GM12878 (cell line): ENCODE measurements at regions not wholly inside any gene's neighbourhood (a gene's known extent, or its start where the extent isn't known, plus 50 kb on each side); places are given as distances from the start of the nearest gene placed in this dataset.
A peak's percentile ranks its signal among the peaks of the same experiment; 100 is the strongest.

Experiments
- BHLHE40 ChIP-seq, 2 experiments: fragments of 450-650 bp in 1 of 2; IDR thresholded peaks; 2 replicates each; pipeline ENCODE4 v1.6.1; 2011 to 2017; ENCODE audit warnings: low read depth in 2 of 2, borderline replicate concordance in 1 of 2, improper control_type of control experiment in 1 of 2, low read length in 1 of 2, mild to moderate bottlenecking in 1 of 2
- CBX3 ChIP-seq: fragments of 200-600 bp; sonication (generic); IDR thresholded peaks from 2 replicates; pipeline ENCODE4 v1.6.1; 2016; ENCODE audit warnings: low read depth, borderline replicate concordance
- CHD1 ChIP-seq: IDR thresholded peaks from 2 replicates; pipeline ENCODE4 v1.6.1; 2012; ENCODE audit warnings: low read depth, low read length, improper control_type of control experiment
- EED ChIP-seq: sonication (generic); IDR thresholded peaks from 2 replicates; pipeline ENCODE4 v1.6.1; 2016; ENCODE audit warnings: antibody characterized with exemption, low read depth
- FOXK2 ChIP-seq: fragments of 450-650 bp; IDR thresholded peaks from 2 replicates; pipeline ENCODE4 v1.6.1; 2017; ENCODE audit warnings: mild to moderate bottlenecking, moderate library complexity
- HCFC1 ChIP-seq: fragments of 150-350 bp; IDR thresholded peaks from 2 replicates; pipeline ENCODE4 v1.6.1; 2014; ENCODE audit warnings: low read length
- IKZF2 ChIP-seq, 2 experiments: fragments of 450-650 bp; IDR thresholded peaks; 2 replicates each; pipeline ENCODE4 v1.6.1; 2017; ENCODE audit warnings: mild to moderate bottlenecking in 2 of 2, moderate library complexity in 2 of 2
- JUND ChIP-seq: IDR thresholded peaks from 2 replicates; pipeline ENCODE4 v1.6.1; 2012; ENCODE audit warnings: low read depth, mild to moderate bottlenecking, low read length, improper control_type of control experiment, moderate library complexity
- KLF5 ChIP-seq: fragments of 450-650 bp; IDR thresholded peaks from 2 replicates; pipeline ENCODE4 v1.6.1; 2014; ENCODE audit warnings: mild to moderate bottlenecking; ENCODE audit not compliant: partially characterized antibody
- MLLT1 ChIP-seq: fragments of 450-650 bp; IDR thresholded peaks from 2 replicates; pipeline ENCODE4 v1.6.1; 2016; ENCODE audit warnings: mild to moderate bottlenecking
- MYB ChIP-seq: fragments of 150-350 bp; IDR thresholded peaks from 2 replicates; pipeline ENCODE4 v1.6.1; 2014; ENCODE audit warnings: mild to moderate bottlenecking, low read depth, low read length, borderline replicate concordance
- NFXL1 ChIP-seq: fragments of 450-650 bp; IDR thresholded peaks from 2 replicates; pipeline ENCODE4 v1.6.1; 2017; ENCODE audit warnings: antibody characterized with exemption, mild to moderate bottlenecking, borderline replicate concordance
- SKIL ChIP-seq: fragments of 450-650 bp; IDR thresholded peaks from 2 replicates; pipeline ENCODE4 v1.6.1; 2017; ENCODE audit warnings: mild to moderate bottlenecking, low read depth, inconsistent platforms; ENCODE audit not compliant: poor library complexity, severe bottlenecking
- STAT3 ChIP-seq: IDR thresholded peaks from 2 replicates; pipeline ENCODE4 v1.6.1; 2011; ENCODE audit warnings: low read depth, low read length, improper control_type of control experiment
- TF ChIP-seq, protein P1 (sequence below): IDR thresholded peaks from 2 replicates; pipeline ENCODE4 v1.6.1; 2012; ENCODE audit warnings: low read depth, low read length, improper control_type of control experiment
- TF ChIP-seq, protein P2 (sequence below): fragments of 450-650 bp; formaldehyde crosslinking; IDR thresholded peaks from 2 replicates; pipeline ENCODE4 v1.4.0; 2022; ENCODE audit warnings: mild to moderate bottlenecking, moderate library complexity
- TF ChIP-seq, protein P3 (sequence below): fragments of 450-650 bp; IDR thresholded peaks from 2 replicates; pipeline ENCODE4 v1.6.1; 2017; ENCODE audit warnings: mild to moderate bottlenecking, moderate library complexity

GRCh38 chr10:92756201-92757065, 66.7 kb downstream of the HHEX start (continued):
- TF ChIP-seq MLLT1 (peak; percentile 72; the same call in 1 of the 2 replicates), IKZF2 (IDR thresholded peaks at IDR 0.05) (peak; percentile 88 to 93), MYB (no peak), BHLHE40 (IDR thresholded peaks at IDR 0.05; ENCODE audit: borderline replicate concordance in 1 of 2, low read depth in 2 of 2, low read length in 1 of 2) (peak; percentile 61 to 74; a peak in 3 of 4 replicates), NFXL1 (no peak), FOXK2 (no peak), CBX3 (no peak), HCFC1 (no peak), KLF5 (no peak), STAT3 (peak; percentile 37; the same call in 1 of the 2 replicates), EED (peak; percentile 80), SKIL (peak; percentile 94), JUND (no peak), CHD1 (0 out of 2 replicates have a peak, but pooled peaks have one; percentile 69)
- TF ChIP-seq, protein P1, sequence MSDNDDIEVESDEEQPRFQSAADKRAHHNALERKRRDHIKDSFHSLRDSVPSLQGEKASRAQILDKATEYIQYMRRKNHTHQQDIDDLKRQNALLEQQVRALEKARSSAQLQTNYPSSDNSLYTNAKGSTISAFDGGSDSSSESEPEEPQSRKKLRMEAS = no peak; the same call in 1 of the 2 replicates
- TF ChIP-seq, protein P2, sequence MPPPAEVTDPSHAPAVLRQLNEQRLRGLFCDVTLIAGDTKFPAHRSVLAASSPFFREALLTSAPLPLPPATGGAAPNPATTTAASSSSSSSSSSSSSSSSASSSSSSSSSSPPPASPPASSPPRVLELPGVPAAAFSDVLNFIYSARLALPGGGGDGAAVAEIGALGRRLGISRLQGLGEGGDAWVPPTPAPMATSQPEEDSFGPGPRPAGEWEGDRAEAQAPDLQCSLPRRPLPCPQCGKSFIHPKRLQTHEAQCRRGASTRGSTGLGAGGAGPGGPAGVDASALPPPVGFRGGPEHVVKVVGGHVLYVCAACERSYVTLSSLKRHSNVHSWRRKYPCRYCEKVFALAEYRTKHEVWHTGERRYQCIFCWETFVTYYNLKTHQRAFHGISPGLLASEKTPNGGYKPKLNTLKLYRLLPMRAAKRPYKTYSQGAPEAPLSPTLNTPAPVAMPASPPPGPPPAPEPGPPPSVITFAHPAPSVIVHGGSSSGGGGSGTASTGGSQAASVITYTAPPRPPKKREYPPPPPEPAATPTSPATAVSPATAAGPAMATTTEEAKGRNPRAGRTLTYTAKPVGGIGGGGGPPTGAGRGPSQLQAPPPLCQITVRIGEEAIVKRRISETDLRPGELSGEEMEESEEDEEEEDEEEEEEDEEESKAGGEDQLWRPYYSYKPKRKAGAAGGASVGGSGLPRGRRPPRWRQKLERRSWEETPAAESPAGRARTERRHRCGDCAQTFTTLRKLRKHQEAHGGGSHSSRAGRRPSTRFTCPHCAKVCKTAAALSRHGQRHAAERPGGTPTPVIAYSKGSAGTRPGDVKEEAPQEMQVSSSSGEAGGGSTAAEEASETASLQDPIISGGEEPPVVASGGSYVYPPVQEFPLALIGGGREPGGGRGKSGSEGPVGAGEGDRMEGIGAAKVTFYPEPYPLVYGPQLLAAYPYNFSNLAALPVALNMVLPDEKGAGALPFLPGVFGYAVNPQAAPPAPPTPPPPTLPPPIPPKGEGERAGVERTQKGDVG = no peak
- TF ChIP-seq, protein P3, sequence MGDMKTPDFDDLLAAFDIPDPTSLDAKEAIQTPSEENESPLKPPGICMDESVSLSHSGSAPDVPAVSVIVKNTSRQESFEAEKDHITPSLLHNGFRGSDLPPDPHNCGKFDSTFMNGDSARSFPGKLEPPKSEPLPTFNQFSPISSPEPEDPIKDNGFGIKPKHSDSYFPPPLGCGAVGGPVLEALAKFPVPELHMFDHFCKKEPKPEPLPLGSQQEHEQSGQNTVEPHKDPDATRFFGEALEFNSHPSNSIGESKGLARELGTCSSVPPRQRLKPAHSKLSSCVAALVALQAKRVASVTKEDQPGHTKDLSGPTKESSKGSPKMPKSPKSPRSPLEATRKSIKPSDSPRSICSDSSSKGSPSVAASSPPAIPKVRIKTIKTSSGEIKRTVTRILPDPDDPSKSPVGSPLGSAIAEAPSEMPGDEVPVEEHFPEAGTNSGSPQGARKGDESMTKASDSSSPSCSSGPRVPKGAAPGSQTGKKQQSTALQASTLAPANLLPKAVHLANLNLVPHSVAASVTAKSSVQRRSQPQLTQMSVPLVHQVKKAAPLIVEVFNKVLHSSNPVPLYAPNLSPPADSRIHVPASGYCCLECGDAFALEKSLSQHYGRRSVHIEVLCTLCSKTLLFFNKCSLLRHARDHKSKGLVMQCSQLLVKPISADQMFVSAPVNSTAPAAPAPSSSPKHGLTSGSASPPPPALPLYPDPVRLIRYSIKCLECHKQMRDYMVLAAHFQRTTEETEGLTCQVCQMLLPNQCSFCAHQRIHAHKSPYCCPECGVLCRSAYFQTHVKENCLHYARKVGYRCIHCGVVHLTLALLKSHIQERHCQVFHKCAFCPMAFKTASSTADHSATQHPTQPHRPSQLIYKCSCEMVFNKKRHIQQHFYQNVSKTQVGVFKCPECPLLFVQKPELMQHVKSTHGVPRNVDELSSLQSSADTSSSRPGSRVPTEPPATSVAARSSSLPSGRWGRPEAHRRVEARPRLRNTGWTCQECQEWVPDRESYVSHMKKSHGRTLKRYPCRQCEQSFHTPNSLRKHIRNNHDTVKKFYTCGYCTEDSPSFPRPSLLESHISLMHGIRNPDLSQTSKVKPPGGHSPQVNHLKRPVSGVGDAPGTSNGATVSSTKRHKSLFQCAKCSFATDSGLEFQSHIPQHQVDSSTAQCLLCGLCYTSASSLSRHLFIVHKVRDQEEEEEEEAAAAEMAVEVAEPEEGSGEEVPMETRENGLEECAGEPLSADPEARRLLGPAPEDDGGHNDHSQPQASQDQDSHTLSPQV = no peak
